ENCODE measurements at regions not wholly inside any gene's neighbourhood (a gene's known extent, or its start where the extent isn't known, plus 50 kb on each side); places are given as distances from the start of the nearest gene placed in this dataset.

GRCh38 chr2:6159606-6160005, 467.4 kb downstream of the SOX11 start:
- TF ChIP-seq EZH2 (IDR thresholded peaks at IDR 0.05; ENCODE audit: low read depth) (no peak), CTCF (conservative IDR thresholded peaks at IDR 0.05) (no peak)

Measured in PC-9 (cell line).